Activated CD4-positive, alpha-beta T cell treated with anti-CD3 and anti-CD28 coated beads, Interleukin-2, amount 50 U/mL, for 1 hour (primary cell): ENCODE measurements at regions not wholly inside any gene's neighbourhood (a gene's known extent, or its start where the extent isn't known, plus 50 kb on each side); places are given as distances from the start of the nearest gene placed in this dataset.
"Not testable (repeated sequence)": the region's sequence is repeated elsewhere in the genome, so short reads cannot be mapped to it uniquely, and the experiment has no call there.

Experiments
- DNase-seq: peaks from one replicate; pipeline ENCODE4 v3.0.0-alpha.2; 2020

GRCh38 chr1:101592845-101593244 is 356.0 kb downstream of the S1PR1 start:
- DNase-seq: no peak

GRCh38 chr1:101595881-101596374 is 359.1 kb downstream of the S1PR1 start:
- DNase-seq: no peak

DNA sequence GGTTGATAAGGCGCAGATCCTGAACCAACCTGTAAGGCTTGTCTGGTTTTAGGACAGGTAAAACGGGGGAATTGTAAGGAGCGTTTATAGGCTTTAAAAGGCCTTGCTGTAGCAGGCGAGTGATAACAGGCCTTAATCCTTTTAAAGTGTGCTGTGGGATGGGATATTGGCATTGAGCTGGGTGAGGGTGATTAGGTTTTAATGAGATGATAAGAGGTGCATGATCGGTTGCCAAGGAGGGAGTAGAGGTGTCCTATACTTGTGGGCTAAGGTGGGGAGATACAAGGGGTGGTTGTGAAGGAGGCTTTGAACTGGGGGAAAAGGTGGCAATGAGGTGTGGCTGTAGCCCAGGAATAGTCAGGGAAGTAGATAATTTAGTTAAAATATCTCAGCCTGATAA is 363.8 kb downstream of the S1PR1 start:
- not testable (repeated sequence) for DNase-seq

- DNase-seq: no peak
Measured at GRCh38 chr1:101603726-101604125, 366.9 kb downstream of the S1PR1 start.

- DNase-seq: no peak
Measured at GRCh38 chr1:101605878-101606277, 369.1 kb downstream of the S1PR1 start.

DNA sequence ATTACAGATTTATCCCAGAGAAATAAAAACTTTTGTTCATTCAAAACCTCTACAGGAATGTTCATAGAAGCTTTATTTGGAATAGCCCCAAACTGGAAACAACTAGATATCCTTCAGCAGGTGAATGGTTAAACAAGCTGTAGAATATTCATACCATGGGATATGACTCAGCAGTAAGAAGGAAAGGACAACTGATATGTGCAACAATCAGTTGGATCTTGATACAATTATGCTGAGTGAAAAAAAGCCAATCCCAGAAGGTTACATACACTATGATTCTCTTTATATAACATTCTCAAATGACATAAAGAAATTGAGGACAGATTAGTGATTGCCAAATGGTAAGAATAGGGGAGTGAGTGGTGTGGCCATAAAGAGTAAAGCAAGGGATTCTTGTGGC is 376.7 kb downstream of the S1PR1 start:
- no peak for DNase-seq

- DNase-seq: no peak
Measured at GRCh38 chr1:101618900-101619299, 377.8 kb downstream of the OLFM3 start.

DNA sequence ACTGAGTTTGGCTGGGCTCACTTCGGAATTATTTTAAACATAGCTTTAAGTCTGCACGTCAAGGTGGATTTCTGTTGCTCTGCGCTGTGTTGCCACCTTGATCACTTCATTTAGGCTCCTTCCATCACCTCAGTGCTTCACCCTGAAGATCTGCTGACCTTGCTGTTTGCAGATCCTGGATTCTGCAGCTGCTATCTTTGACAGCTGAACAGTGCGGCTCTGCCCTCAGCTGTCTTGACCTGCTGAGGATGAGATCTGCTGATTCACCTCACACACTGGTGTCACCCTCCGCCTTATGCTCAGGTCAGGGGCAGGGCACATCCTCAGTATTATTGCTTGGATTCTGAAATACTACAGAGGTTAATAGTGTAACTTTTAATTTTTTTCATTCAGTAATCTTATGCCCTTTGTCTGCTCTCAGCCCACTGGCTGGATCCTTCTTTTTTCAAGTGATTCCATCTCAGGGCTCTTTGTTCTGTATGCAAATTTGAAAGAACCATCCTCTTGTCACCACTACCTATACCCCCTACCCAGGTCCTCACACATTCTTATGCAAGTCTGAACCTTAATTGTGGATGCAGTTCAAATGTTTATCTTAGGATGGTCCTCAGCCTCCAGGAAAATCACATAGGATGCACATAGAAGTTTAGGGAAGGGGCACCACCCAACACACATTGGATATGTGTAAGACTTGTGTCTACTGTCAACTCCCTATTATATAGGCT is 364.0 kb downstream of the OLFM3 start:
- DNase-seq: no peak

DNA sequence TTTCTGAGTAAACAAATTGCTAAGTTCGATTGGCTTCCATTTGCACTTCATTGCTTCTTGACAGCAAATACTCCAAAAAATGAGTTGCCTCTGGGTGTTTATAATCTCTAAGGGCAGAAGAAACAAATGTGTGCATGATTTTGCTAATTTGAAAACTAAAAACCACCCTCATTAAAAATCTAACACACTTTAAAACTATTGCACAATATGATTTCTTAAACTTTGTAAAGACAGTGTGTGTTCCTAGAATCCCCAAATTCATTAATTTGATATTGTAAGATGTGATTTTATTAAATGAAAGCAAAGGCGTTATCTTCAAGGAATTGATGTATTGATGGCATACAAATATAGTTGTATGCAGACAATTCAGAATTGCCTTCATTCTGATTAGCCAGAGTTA is 350.9 kb downstream of the OLFM3 start:
- DNase-seq: no peak

- no peak for DNase-seq
Measured at GRCh38 chr1:101652484-101652883, 344.2 kb downstream of the OLFM3 start.

DNA sequence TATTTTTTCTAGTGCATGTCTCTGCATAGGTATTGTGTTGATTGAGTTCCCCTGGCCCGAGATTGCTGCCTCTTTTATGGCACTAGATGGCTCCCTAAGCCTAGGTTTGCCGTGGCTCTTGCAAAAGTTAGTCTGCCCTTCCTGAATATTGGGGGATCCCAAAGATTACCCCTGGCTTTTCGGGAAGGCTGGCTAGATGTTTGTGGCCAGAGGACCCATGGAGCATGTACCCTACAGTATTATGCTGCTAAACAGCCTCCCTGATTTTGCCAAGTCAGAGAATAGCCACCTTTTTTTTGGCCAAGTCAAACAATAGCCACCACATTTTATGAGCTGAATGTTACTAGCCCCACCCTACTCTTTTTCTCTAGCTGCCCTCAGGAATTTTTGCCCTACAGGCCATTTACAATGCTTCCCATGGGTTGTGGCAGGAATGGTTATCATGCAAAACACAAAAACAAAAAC is 343.2 kb downstream of the OLFM3 start:
- no peak for DNase-seq

DNA sequence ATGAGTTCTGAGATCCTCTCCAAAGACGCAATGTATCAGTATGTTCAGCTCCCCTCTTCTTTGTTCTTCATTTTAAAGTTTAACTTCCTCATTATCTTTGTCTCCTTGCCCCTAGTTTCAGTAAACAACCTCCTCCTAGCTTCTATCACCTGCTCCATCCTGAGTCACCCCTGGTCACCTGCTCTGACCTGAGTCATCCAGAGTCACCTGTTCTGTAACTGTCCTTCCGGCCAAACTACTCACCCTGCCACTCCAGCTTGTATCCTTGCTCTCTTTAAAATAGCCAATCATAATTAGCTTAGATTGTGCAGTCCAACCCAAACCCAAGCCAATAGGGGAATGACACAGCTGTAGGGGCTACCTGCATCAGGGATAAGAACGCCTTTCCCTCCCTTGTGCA is 332.0 kb downstream of the OLFM3 start:
- DNase-seq: no peak

DNA sequence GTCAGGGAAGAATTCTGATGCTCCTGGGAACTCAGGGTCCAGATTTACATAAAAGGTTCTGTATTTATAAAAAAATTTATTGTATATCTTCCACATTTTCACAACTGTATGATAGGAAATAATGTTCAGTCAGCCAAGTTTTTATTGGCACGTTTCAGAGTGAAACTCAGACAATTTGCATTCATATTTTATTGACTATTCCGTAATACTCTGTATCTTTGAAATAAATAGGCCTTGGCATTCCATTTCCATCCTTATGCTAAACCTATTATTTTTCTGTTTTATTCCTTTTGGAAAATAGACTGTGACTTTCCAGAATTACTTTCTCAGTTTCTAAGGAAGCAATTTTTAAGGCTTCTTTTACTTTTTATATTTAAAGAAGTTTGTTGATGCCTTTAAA is 329.0 kb downstream of the OLFM3 start:
- no peak for DNase-seq

DNA sequence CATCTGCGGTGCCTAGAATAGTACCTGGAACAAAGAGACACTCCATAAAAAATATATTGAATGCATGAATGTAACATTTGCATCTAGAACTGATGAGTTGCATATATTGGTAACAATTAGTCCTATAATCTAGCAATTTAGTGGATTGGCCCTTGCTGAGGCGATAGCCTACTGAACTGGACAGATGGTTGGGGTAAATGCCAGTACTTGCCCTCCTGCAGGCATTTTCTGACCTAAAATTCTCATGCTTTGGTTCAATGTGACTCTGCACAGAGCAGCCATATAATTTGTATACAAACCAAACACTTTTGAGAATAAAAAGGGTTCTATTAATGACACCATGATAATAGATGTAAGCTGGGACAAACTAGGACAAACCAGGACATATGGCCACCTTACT is 313.6 kb downstream of the OLFM3 start:
- no peak for DNase-seq

- no peak for DNase-seq
Measured at GRCh38 chr1:101683561-101683960, 313.2 kb downstream of the OLFM3 start.

- no peak for DNase-seq
Measured at GRCh38 chr1:101697072-101697471, 299.7 kb downstream of the OLFM3 start.

DNA sequence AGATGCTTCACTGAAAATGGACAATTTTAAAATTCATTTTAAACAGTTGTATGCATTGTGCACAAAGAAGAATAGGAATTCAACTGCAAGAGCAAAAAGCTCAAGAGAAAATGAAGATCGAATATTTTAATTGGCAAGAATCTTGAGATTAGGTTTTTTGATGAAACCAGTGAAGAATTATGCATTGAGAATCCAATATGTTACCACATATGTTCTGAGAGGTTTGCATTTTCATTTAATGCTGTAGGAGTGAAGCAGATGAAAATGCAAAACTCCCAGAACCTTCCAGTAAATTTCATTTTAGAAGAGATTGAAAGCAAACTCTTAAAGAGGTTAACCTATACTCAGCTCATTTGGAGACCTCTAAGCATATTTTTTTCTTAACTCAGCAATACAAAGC is 298.0 kb downstream of the OLFM3 start:
- no peak for DNase-seq

GRCh38 chr1:101704895-101705294 is 291.8 kb downstream of the OLFM3 start:
- DNase-seq: no peak

DNA sequence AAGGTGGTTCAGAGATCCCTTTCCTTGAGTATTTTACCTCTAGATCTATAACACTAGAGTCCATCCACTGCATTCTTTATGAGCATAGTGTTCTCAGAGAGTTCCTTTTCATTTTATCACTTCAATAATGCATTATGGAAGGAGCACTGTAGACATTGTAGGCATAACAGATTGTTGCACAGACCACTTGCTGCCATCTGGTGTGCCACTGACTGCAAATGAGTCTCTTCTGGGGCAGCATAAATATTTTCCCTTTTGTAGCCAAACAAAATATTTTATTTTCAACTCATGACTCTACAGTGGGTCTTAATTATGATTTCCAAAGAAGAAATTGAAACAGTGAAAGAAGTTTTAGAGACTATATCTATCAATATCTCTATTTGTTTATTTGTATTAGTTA is 290.4 kb downstream of the OLFM3 start:
- DNase-seq: no peak

DNA sequence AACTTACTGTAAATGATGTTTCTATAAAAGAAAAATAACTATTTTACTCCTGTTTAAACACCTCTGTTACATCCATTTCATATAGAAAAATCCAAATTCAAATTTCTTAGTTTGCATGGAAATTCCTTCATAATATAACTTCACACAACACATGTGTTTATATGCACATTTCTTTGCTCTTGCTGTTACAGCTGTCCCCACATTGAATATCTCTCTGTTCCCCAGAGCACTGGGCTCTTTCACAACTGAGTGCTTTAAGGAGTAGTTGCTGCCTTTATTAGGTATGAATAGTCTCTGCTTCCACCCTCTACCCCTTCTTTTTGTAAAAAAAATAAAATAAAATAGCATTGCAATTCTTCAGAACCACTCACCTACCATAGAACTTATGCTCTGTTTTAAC is 287.0 kb downstream of the OLFM3 start:
- no peak for DNase-seq

GRCh38 chr1:101713760-101714159 is 283.0 kb downstream of the OLFM3 start:
- DNase-seq: no peak

DNA sequence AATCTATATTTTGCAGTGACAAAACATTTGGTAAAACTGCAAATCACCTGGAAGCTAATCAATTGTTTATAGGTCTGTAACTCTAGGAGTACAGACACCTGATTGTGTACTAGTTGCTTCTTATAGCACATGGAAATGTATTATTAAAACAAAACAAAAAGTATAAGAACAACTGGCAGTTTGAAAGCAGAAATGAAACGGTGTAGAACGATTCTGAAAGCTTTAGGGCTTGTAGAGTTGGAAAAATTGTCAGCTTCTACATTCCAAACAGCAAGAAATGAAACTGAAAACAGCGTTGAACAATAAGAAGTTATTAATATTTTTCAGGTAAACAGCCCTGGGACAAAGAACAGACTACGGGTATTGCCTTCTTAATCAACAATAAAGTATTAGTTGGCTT is 273.3 kb downstream of the OLFM3 start:
- no peak for DNase-seq

GRCh38 chr1:101728029-101728428 is 268.7 kb downstream of the OLFM3 start:
- no peak for DNase-seq

DNA sequence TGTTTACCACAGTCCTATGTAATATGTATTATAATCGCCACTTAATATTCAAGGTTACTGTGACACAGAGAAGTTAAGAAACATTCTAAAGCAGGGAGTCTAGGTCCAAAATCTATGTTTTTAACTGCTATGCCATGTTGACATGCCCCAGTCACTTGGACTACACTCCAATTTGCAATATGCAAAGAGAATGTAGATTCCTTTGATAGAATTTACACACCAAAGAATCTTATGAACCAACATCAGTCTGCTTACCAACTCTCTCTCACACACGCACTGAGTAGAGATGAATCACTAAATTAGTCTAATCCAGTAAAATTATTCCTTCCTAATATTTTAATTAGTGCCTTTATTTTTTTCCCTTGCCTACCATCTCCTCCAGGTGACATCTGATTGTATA is 266.2 kb downstream of the OLFM3 start:
- DNase-seq: no peak

- DNase-seq: no peak
Measured at GRCh38 chr1:101732261-101732660, 264.5 kb downstream of the OLFM3 start.
